UCSD-AML1 (cell line): ENCODE measurements at regions not wholly inside any gene's neighbourhood (a gene's known extent, or its start where the extent isn't known, plus 50 kb on each side); places are given as distances from the start of the nearest gene placed in this dataset.
"Not testable (repeated sequence)": the region's sequence is repeated elsewhere in the genome, so short reads cannot be mapped to it uniquely, and the experiment has no call there.

Experiments
- DNase-seq: peaks from one replicate; lab custom pipeline; 2025; ENCODE audit not compliant: unreplicated experiment; lab: John Stamatoyannopoulos, UW

DNA sequence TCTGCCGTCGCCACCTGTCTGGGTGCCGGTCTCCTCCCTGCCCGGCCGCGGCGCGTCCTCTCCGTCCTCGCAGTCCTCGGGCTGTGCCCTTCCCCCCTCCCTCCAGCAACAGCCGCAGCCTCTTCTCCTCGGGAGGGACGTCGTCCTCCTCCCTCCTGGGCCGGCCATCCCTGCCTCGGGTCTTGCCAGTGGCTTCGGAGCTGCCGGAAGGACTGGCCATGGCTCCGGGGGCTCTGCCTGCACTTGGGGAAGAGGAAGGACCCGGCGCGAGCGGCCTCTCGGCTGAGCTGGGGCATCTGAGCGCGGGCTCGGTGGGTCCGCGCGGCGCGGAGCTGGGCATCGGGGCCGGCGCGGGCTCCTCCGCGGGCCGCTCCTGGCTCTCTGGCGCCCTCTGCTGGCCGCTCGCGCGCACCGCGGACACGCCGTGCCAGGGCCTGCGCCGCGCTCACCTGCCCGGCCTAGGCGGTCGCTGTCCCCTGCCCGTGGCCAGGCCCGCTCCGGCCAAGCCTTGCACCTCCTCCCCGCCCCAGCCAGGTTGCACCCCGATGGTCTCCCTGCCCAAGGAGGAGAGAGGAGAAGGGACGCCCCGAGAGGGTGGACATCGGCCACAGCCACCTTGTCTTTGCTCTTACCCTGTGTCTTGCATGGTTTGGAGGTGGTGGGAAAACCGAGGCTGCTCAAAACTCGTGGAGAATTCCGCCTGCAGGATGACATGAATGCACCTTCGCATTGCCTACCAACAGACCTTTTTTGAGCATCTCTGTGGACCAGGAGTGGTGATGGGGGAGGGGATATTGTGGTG, 83.9 kb upstream of the FRG2C start:
- DNase-seq, result peak; percentile 30

- not testable (repeated sequence) for DNase-seq
These were observed 81.6 kb upstream of the FRG2C start for GRCh38 chr3:75582536-75582935.

DNA sequence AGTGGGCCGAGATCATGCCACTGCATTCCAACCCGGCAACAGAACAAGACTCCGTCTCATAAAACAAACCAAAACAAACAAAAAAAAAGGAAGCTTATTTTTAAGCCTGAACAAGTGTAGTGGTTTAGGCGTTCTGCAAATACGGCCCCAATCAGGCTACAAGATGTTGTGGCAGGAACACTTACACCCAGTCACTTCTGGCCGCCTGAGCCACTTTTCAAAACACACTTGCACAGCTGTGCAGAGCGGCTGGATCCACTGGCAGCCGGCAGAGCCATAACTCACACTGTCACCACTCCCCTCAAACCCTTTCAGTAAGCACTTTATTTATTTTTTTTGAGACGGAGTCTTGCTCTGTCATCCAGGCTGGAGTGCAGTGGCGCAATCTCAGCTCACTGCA, 81.0 kb upstream of the FRG2C start:
- not testable (repeated sequence) for DNase-seq

DNA sequence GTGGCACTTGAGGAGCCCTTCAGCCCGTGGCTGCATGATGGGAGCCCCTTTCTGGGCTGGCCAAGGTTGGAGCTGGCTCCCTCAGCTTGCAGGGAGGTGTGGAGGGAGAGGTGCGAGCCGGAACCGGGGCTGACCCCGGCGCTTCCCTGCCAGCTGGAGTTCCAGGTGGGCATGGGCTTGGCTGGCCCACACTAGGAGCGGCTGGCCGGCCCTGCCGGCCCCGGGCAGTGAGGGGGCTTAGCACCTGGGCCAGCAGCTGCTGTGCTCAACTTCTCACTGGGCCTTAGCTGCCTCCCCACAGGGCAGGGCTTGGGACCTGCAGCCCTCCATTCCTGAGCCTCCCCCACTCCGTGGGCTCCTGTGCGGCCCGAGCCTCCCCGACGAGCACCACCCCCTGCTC, 76.4 kb upstream of the FRG2C start:
- DNase-seq, result not testable (repeated sequence)

DNA sequence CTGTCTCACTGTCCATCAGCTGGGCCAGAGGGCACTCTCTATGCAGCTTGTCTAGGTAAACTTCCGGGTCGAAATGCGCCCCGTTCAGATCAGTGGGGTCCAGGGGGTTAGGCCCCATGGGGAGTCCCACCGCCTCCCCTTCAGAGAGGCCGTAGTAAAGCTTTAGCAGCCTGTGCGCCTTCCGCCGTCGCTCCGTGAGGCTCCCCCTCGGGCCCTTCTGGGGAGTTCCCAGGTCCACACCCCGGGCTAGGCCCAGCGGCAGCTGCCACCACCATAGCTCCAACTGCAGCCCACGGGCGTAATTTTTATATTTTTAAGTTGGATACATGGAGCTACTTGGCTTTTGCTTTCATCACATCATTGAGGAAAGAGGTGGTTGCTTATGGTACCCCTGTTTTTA, 73.7 kb upstream of the FRG2C start:
- not testable (repeated sequence) for DNase-seq

DNA sequence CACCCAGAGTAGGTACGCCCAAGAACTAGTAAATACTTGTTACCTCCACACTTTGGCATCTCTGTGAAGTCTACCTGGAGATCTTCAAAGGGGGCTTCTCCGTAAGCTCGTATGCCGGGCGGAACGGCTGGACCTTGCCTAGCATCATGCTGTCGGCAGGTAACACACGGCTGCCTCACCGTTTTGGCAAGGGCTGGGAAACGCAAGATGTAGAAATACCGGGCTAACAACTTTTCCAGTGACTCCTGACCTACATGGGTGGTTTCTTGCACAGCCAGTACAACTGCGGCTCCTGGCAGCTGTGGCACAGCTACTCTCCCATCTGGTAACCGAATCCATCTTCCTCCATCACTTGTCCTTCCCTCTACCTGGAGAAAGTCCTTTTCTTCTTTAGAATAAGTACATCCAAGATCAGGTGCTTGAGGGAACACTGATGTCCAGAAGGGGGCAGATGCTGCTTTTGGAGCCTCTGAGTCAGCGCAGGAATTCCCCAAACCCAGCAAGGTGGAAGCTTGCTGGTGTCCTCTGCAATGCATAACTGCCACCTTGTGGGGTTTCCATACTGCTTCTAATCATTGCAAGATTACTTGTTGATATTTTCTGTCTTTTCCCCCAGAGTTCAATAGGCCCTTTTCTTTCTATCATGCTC, 59.7 kb upstream of the FRG2C start:
- DNase-seq, result peak; percentile 7

- DNase-seq, result not testable (repeated sequence)
These were observed 56.1 kb upstream of the FRG2C start for GRCh38 chr3:75607996-75608395.

DNA sequence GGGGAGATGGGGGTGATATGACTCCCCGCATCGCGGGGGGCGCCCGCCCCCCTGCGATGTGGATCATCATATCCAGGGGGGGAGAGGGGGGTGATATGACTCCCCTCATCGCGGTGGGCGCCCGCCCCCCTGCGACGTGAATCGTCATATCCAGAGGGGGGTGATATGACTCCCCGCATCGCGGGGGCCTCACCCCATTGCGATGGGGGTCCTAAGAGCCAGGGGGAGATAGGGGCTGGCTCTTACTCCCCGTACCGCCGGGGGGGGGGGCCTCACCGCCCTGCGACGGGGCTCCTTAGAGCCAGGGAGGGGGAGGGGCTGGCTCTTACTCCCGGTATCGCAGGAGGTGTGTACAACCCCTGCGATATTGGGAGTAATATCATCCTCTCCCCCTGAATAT, 54.5 kb upstream of the FRG2C start:
- DNase-seq, result not testable (repeated sequence)

GRCh38 chr3:75610773-75611172, 53.4 kb upstream of the FRG2C start:
- DNase-seq, result no peak

DNA sequence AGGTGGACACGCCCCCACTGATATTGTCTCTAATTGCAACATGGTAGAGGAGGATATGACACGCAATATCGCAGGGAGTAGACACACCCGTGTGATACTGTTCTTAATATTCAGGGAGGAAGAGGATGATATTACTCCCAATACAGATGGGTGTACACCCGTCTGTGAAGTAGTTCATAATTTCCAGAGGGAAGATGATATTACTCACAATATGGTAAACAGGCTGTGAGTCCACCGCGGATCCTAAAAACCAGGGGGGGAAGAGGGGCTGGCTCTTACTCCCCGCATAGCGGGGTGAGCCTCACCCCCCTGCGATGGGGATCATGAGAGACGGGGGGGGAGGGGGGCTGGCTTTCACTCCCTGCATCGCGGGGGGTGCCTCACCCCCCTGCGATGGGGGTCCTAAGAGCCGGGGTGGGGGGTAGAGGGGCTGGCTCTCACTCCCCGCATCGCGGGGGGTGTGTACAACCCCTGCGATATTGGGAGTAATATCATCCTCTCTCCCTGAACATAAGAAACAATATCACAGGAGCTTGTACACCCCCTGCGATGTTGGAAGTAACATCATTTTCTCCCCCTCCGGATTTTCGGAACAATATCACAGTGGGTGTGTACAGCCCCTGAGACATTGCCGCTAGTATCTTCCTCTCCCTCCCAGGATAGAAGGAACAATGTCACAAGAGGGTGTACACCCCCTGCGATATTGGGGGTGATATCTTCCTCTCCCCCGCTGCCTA, 52.2 kb upstream of the FRG2C start:
- not testable (repeated sequence) for DNase-seq
